ENCODE measurements at regions not wholly inside any gene's neighbourhood (a gene's known extent, or its start where the extent isn't known, plus 50 kb on each side); places are given as distances from the start of the nearest gene placed in this dataset.

DNA sequence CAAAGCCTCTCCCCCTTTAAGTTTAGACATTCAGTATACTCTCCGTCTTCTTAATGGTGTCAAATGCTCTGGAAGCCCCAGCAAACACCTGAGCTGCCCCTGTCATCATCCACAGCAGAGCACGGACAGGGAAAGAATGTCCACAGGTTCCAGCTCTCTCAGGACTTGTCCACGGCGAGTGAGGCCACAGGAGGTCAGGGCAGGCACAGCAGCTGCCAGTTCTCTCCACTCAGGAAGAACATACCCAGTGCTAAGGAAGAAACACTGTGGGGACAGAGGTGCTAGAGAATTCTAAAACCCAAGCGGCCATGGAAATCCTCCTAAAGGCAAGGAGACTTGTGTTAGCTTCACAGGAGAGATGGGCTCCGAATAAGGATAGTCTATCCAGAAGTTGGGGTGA lies 132.0 kb upstream of the SERP2 start:
- Histone ChIP-seq H3K27ac (ENCODE audit: low read depth in 2 of 2, low read length in 2 of 2) (no peak overlapping the region), H3K27me3 (ENCODE audit: control insufficient read depth, insufficient read depth, low read length) (no peaks in the 10 kb centered on the region), H3K36me3 (ENCODE audit: control insufficient read depth in 2 of 3, insufficient read depth in 3 of 3, low read length in 3 of 3) (no peaks in the 10 kb centered on the region), H3K4me3 (ENCODE audit: low read length in 3 of 3) (no peak overlapping the region), H3K9me3 (ENCODE audit: control insufficient read depth in 2 of 3, insufficient read depth in 1 of 3, low read length in 3 of 3) (no peaks in the 10 kb centered on the region), H3K9ac (ENCODE audit: low read length in 3 of 3) (no peak overlapping the region), H3K4me1 (ENCODE audit: control insufficient read depth in 2 of 3, insufficient read depth in 2 of 3, low read depth in 1 of 3, low read length in 3 of 3) (peaks cover 0 to 11% (median 7%) of the 10 kb centered on the region in 3 donors)
- intact Hi-C loops (cut with DNase I): no loop called here
- DNase-seq (no peak), FAIRE-seq (no peak)
- TF ChIP-seq, protein P1, sequence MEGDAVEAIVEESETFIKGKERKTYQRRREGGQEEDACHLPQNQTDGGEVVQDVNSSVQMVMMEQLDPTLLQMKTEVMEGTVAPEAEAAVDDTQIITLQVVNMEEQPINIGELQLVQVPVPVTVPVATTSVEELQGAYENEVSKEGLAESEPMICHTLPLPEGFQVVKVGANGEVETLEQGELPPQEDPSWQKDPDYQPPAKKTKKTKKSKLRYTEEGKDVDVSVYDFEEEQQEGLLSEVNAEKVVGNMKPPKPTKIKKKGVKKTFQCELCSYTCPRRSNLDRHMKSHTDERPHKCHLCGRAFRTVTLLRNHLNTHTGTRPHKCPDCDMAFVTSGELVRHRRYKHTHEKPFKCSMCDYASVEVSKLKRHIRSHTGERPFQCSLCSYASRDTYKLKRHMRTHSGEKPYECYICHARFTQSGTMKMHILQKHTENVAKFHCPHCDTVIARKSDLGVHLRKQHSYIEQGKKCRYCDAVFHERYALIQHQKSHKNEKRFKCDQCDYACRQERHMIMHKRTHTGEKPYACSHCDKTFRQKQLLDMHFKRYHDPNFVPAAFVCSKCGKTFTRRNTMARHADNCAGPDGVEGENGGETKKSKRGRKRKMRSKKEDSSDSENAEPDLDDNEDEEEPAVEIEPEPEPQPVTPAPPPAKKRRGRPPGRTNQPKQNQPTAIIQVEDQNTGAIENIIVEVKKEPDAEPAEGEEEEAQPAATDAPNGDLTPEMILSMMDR (IDR thresholded peaks at IDR 0.05; ENCODE audit: borderline replicate concordance, extremely low read depth, insufficient read depth): no peak

DNA sequence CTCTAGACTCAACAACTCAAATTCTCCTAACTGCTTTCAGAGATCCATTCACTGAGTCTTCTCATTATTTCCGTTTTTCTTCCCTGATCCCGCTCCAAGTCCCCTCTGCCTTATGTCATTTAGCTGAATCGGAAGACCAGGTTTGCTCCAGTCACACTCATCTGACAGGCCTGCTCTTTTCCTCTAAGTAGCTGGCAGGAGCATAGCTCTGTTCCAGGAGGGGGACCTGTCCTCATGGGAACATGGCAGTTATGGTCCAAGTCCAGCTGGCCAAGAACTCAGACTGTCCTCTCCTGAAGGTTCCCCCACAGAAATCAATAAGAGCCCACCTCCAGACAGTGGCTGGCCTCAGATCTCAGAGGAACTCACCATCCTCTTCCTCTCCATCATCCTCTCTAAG lies 130.9 kb upstream of the SERP2 start:
- H3K27me3 ChIP-seq (ENCODE audit: control insufficient read depth, insufficient read depth, low read length): no peaks in the 10 kb centered on the region
- H3K36me3 ChIP-seq (ENCODE audit: control insufficient read depth in 2 of 3, insufficient read depth in 3 of 3, low read length in 3 of 3): no peaks in the 10 kb centered on the region
- H3K9me3 ChIP-seq (ENCODE audit: control insufficient read depth in 2 of 3, insufficient read depth in 1 of 3, low read length in 3 of 3): no peaks in the 10 kb centered on the region
- no peak overlapping the region for H3K4me3 ChIP-seq (ENCODE audit: low read length in 3 of 3)
- FAIRE-seq (no peak), DNase-seq (no peak)
- H3K9ac ChIP-seq (ENCODE audit: low read length in 3 of 3): no peak overlapping the region
- intact Hi-C loops (cut with DNase I): no loop called here
- TF ChIP-seq, protein P1 (IDR thresholded peaks at IDR 0.05; ENCODE audit: borderline replicate concordance, extremely low read depth, insufficient read depth): no peak
- H3K27ac ChIP-seq (ENCODE audit: low read depth in 2 of 2, low read length in 2 of 2): no peak overlapping the region
- H3K4me1 ChIP-seq (ENCODE audit: control insufficient read depth in 2 of 3, insufficient read depth in 2 of 3, low read depth in 1 of 3, low read length in 3 of 3): peaks cover 0 to 8% (median 3%) of the 10 kb centered on the region in 3 donors

DNA sequence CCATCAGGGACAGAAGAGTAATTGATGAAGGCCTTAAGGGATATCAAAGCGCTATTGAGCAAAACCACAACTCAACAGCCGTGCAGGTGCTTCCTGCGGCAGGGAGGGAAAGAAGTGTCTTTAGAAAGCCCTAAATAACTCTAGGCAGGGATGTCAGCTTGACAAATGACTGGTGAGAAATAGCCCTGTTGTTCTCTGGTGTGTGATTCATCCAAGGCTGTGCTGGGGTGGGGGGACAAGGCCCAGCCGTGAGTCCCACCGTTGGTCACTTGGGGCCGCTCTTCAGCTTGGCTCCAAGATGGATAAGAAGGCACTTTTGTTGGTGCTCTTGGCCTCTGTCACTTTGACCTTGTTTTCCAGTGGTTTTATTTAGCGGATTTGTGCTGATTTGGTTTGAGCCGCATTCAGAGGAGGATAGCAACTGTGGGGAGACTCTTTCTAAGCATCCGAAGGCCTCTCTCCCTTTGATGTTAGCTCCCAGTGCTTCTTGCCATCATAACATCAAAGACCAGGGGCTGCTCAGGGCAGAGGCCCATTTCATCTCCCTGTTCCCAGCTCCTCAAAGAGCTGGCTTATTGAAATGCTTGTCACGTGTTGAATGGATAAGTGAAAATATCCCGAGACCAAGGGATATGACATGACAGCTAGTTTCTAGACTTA lies 130.3 kb upstream of the SERP2 start:
- Histone ChIP-seq H3K9ac (ENCODE audit: low read length in 3 of 3) (no peak overlapping the region), H3K27me3 (ENCODE audit: control insufficient read depth, insufficient read depth, low read length) (no peaks in the 10 kb centered on the region), H3K4me3 (ENCODE audit: low read length in 3 of 3) (no peak overlapping the region), H3K36me3 (ENCODE audit: control insufficient read depth in 2 of 3, insufficient read depth in 3 of 3, low read length in 3 of 3) (no peaks in the 10 kb centered on the region), H3K27ac (ENCODE audit: low read depth in 2 of 2, low read length in 2 of 2) (no peak overlapping the region), H3K9me3 (ENCODE audit: control insufficient read depth in 2 of 3, insufficient read depth in 1 of 3, low read length in 3 of 3) (no peaks in the 10 kb centered on the region), H3K4me1 (ENCODE audit: control insufficient read depth in 2 of 3, insufficient read depth in 2 of 3, low read depth in 1 of 3, low read length in 3 of 3) (peaks cover 0 to 2% (median 0%) of the 10 kb centered on the region in 3 donors)
- intact Hi-C loops (cut with DNase I): no loop called here
- FAIRE-seq (no peak), DNase-seq (peak in 3 of 5 donors; percentile 50 to 80 (median 65))
- TF ChIP-seq, protein P1 (IDR thresholded peaks at IDR 0.05; ENCODE audit: borderline replicate concordance, extremely low read depth, insufficient read depth): no peak

DNA sequence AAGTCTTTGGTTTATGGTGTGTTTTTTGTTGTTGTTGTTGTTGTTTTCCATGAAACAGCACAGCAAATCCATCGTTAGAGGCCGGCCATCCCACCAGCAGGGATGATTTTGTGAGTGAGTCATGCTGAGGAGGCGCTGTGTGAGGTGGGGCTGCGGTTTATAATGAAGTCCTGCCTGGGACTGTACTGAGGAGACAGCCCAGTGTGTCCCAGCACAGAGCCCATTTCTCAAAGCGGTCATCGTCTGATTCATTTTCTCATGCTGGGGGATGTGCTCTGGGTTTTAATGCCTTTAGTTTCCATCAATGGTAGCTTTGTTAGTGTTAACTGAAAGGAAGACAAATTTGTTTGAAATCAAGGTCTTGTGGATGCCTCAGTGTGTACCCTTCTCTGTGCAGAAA lies 129.3 kb upstream of the SERP2 start:
- Histone ChIP-seq H3K27me3 (ENCODE audit: control insufficient read depth, insufficient read depth, low read length) (no peaks in the 10 kb centered on the region), H3K9ac (ENCODE audit: low read length in 3 of 3) (no peak overlapping the region), H3K9me3 (ENCODE audit: control insufficient read depth in 2 of 3, insufficient read depth in 1 of 3, low read length in 3 of 3) (no peaks in the 10 kb centered on the region), H3K27ac (ENCODE audit: low read depth in 2 of 2, low read length in 2 of 2) (no peak overlapping the region), H3K4me3 (ENCODE audit: low read length in 3 of 3) (no peak overlapping the region), H3K36me3 (ENCODE audit: control insufficient read depth in 2 of 3, insufficient read depth in 3 of 3, low read length in 3 of 3) (no peaks in the 10 kb centered on the region), H3K4me1 (ENCODE audit: control insufficient read depth in 2 of 3, insufficient read depth in 2 of 3, low read depth in 1 of 3, low read length in 3 of 3) (peaks cover 0 to 2% (median under 1%) of the 10 kb centered on the region in 3 donors)
- DNase-seq (no peak), FAIRE-seq (no peak)
- TF ChIP-seq, protein P1 (IDR thresholded peaks at IDR 0.05; ENCODE audit: borderline replicate concordance, extremely low read depth, insufficient read depth): no peak
- intact Hi-C loops (cut with DNase I): no loop called here

All from kidney (tissue), 13 donors.